GM12878 (cell line): ENCODE measurements at regions not wholly inside any gene's neighbourhood (a gene's known extent, or its start where the extent isn't known, plus 50 kb on each side); places are given as distances from the start of the nearest gene placed in this dataset.
"Not testable (repeated sequence)": the region's sequence is repeated elsewhere in the genome, so short reads cannot be mapped to it uniquely, and the experiment has no call there.

Experiments
- ATAC-seq: fragments of 200-7000 bp; cut with Tn5 transposase; 3 replicates; pipeline ENCODE4 v1.9.1; 2020; ENCODE audit warnings: mild to moderate bottlenecking, moderate library complexity
- BruUV-seq: library from RNA; stranded (reverse); fragments of 400-500 nt; replicated peaks from 2 replicates; lab custom pipeline; 2021; lab: Mats Ljungman, UMichigan
- CTCF ChIA-PET: fragments of 300-600 bp; sonication (Branson Sonifier 250); formaldehyde crosslinking; extraction: SDS; loops from one replicate; lab custom pipeline; 2021; ENCODE audit warnings: inconsistent platforms; lab: Yijun Ruan, JAX
- POLR2A ChIA-PET: fragments of 350-600 bp; formaldehyde crosslinking; extraction: SDS; loops from one replicate; lab custom pipeline; 2021; ENCODE audit warnings: inconsistent platforms; lab: Charles Lee
- RAD21 ChIA-PET: fragments of 300-600 bp; sonication (Branson Sonifier 250); formaldehyde crosslinking; loops from one replicate; lab custom pipeline; 2023; ENCODE audit warnings: antibody characterized with exemption; ENCODE audit not compliant: unreplicated experiment; lab: Charles Lee
- SMC1A ChIA-PET: fragments of 300-600 bp; sonication (Branson Sonifier 250); formaldehyde crosslinking; loops from one replicate; lab custom pipeline; 2023; ENCODE audit not compliant: unreplicated experiment, uncharacterized antibody; lab: Charles Lee
- DNase-seq: peaks from one replicate; pipeline ENCODE4 v3.0.0-alpha.2; 2011; ENCODE audit warnings: low read depth, low spot score
- FAIRE-seq: peaks from 3 replicates; lab custom pipeline; 2011; peaks lifted over from hg19 to GRCh38; lab: Jason Lieb, UNC
- H2AFZ ChIP-seq: 2 replicates; pipeline ENCODE4 v1.6.0; 2011; ENCODE audit warnings: low read depth, low read length, control low read depth; ENCODE audit not compliant: control insufficient read depth
- H3K27ac ChIP-seq: 2 replicates; pipeline ENCODE4 v1.5.1; 2011; ENCODE audit warnings: control low read depth; ENCODE audit not compliant: control insufficient read depth, insufficient read depth
- H3K27me3 ChIP-seq, 2 experiments: replicated peaks in 1 of 2; 2 replicates each; pipeline versions ENCODE4 v1.6.0 to v1.6.1; 2011; ENCODE audit warnings: low read length in 1 of 2; ENCODE audit not compliant: control insufficient read depth in 2 of 2, insufficient read depth in 2 of 2
- H3K36me3 ChIP-seq, 2 experiments: 2 replicates each; pipeline ENCODE4 v1.5.1; 2011; ENCODE audit warnings: low read length in 1 of 2; ENCODE audit not compliant: control insufficient read depth in 2 of 2, insufficient read depth in 2 of 2
- H3K4me1 ChIP-seq: 2 replicates; pipeline ENCODE4 v1.6.1; 2011; ENCODE audit warnings: mild to moderate bottlenecking, low read length, moderate library complexity, mixed read lengths; ENCODE audit not compliant: control insufficient read depth, insufficient read depth
- H3K4me2 ChIP-seq: 2 replicates; pipeline ENCODE4 v1.6.0; 2011; ENCODE audit warnings: control low read depth; ENCODE audit not compliant: control insufficient read depth, insufficient read depth
- H3K4me3 ChIP-seq: fragments of 200-600 bp; sonication (generic); 2 replicates; pipeline ENCODE4 v1.5.1; 2016
- H3K79me2 ChIP-seq: 2 replicates; pipeline ENCODE4 v1.6.0; 2011; ENCODE audit warnings: low read length; ENCODE audit not compliant: control insufficient read depth, insufficient read depth
- H3K9ac ChIP-seq: 2 replicates; pipeline ENCODE4 v1.8.0; 2011; ENCODE audit warnings: low read length, control low read depth, mixed read lengths; ENCODE audit not compliant: control insufficient read depth, insufficient read depth
- H3K9me3 ChIP-seq: replicated peaks from 3 replicates; pipeline ENCODE4 v1.5.1; 2011; ENCODE audit warnings: mild to moderate bottlenecking, low read length; ENCODE audit not compliant: control insufficient read depth, insufficient read depth
- H4K20me1 ChIP-seq: 2 replicates; pipeline ENCODE4 v1.6.0; 2011; ENCODE audit not compliant: control insufficient read depth, insufficient read depth
- ATF3 ChIP-seq: IDR thresholded peaks from 2 replicates; pipeline ENCODE4 v1.6.1; 2011; ENCODE audit warnings: low read depth, mild to moderate bottlenecking, low read length, moderate library complexity, borderline replicate concordance; ENCODE audit errors: extremely low read depth
- BACH1 ChIP-seq: fragments of 450-650 bp; IDR thresholded peaks from 2 replicates; pipeline ENCODE4 v1.6.1; 2017; ENCODE audit warnings: mild to moderate bottlenecking, borderline replicate concordance
- BMI1 ChIP-seq: fragments of 450-650 bp; IDR thresholded peaks from 2 replicates; pipeline ENCODE4 v1.6.1; 2016; ENCODE audit warnings: mild to moderate bottlenecking, moderate library complexity, borderline replicate concordance
- CBX5 ChIP-seq: sonication (generic); IDR thresholded peaks from 2 replicates; pipeline ENCODE4 v1.6.1; 2016; ENCODE audit warnings: low read depth, moderate library complexity, mild to moderate bottlenecking, inconsistent platforms
- CHD1 ChIP-seq: IDR thresholded peaks from 2 replicates; pipeline ENCODE4 v1.6.1; 2012; ENCODE audit warnings: low read depth, low read length, improper control_type of control experiment
- DPF2 ChIP-seq: fragments of 450-650 bp; IDR thresholded peaks from 2 replicates; pipeline ENCODE4 v1.6.1; 2017; ENCODE audit warnings: mild to moderate bottlenecking
- JUNB ChIP-seq: IDR thresholded peaks from 2 replicates; pipeline ENCODE4 v1.6.1; 2016; ENCODE audit warnings: antibody characterized with exemption, mild to moderate bottlenecking
- KLF5 ChIP-seq: fragments of 450-650 bp; IDR thresholded peaks from 2 replicates; pipeline ENCODE4 v1.6.1; 2014; ENCODE audit warnings: mild to moderate bottlenecking; ENCODE audit not compliant: partially characterized antibody
- POU2F2 ChIP-seq: IDR thresholded peaks from 3 replicates; pipeline ENCODE4 v1.6.1; 2011; ENCODE audit warnings: low read depth, mild to moderate bottlenecking, low read length, borderline replicate concordance
- SMAD1 ChIP-seq: fragments of 450-650 bp; IDR thresholded peaks from 2 replicates; pipeline ENCODE4 v1.6.1; 2018; ENCODE audit warnings: mild to moderate bottlenecking, low read depth; ENCODE audit not compliant: partially characterized antibody
- WGBS: methylation state at CpG from one replicate; pipeline ENCODE4 v1.1.6; 2016; ENCODE audit warnings: low lambda C conversion rate; ENCODE audit not compliant: insufficient replicate concordance, insufficient coverage; ENCODE audit errors: missing lambda C conversion rate; 5-methylcytosine and 5-hydroxymethylcytosine counted together
- in situ Hi-C: fragments of 300-500 bp; cut with MboI; formaldehyde crosslinking; loops from 9 replicates; pipeline ENCODE4 v1.14.3; 2018; ENCODE audit warnings: mixed read lengths
- intact Hi-C: fragments of 100-400 bp; cut with micrococcal nuclease; formaldehyde crosslinking; loops from one replicate; pipeline ENCODE4 v1.14.2; 2022; ENCODE audit not compliant: unreplicated experiment
- TF ChIP-seq, protein P1 (sequence below): IDR thresholded peaks from 2 replicates; pipeline ENCODE4 v1.6.1; 2012; ENCODE audit warnings: low read depth, low read length, improper control_type of control experiment

DNA sequence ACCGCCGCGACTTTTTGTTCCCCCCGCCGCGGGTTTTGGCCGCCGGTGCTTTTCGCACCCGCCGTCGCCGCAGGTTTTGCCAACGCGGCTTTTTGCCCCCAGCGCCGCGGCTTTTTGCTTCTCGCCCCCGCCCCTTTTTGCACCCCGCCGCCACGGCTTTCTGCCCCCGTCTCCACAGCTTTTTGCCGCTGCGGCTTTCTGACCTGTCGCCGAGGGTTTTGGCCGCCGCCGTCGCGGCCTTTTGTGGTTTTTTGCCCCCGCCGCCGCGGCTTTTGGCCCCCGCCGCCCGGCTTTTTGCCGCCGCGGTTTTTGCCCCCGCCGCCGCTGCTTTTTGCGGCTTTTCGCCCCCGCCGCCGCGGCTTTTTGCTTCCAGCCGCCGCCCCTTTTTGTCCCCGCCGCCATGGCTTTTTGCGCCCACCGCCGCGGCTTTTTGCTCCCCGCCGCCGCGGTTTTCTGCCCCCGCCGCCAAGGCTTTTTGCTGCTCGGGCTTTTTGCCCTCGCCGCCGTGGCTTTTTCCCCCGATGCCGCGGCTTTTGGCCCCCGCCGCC is 151.1 kb downstream of the KCNJ18 start (continued):
- TF ChIP-seq, protein P1, sequence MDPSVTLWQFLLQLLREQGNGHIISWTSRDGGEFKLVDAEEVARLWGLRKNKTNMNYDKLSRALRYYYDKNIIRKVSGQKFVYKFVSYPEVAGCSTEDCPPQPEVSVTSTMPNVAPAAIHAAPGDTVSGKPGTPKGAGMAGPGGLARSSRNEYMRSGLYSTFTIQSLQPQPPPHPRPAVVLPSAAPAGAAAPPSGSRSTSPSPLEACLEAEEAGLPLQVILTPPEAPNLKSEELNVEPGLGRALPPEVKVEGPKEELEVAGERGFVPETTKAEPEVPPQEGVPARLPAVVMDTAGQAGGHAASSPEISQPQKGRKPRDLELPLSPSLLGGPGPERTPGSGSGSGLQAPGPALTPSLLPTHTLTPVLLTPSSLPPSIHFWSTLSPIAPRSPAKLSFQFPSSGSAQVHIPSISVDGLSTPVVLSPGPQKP = no peak
- no peak for TF ChIP-seq BACH1
- no peak for TF ChIP-seq POU2F2
- no peak for TF ChIP-seq CBX5
- TF ChIP-seq JUNB = no peak
- TF ChIP-seq ATF3 = no peak
- no peak for TF ChIP-seq DPF2
- no peak for TF ChIP-seq BMI1
- no peak for TF ChIP-seq KLF5

DNA sequence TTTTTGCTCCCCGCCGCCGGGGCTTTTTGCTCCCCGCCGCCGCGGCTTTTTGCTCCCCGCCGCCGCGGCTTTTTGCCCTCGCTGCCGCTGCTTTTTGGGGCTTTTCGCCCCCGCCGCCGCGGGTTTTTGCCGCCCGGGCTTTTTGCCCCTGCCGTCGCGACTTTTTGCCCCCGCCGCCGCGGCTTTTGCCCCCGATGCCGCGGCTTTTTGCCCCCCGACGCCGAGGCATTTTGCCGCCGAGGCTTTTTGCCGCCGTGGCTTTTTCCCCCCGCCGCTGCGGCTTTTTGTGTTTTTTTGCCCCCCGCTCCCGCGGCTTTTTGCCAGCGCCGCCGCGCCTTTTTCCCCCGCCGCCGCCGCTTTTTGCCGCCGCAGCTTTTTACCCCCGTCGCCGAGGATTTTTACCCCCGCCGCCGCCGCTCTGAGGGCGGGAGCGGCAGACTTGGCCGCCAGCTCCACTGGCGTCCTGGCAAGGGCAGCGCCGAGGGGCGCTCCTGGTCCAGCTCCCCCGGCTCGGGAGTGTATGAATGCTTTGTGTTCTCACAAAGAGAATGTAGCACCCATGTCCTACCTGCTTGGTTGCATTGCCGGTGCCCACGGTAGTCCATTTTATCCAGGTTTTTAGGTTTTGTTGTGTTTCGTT is 151.7 kb downstream of the KCNJ18 start:
- SMC1A ChIA-PET = no interaction called here
- H4K20me1 ChIP-seq = no peaks in the 10 kb centered on the region
- H3K27me3 ChIP-seq = no peaks in the 10 kb centered on the region
- 76% methylated on average over 20 of the region's 72 CpGs for WGBS
- H3K79me2 ChIP-seq = no peaks in the 10 kb centered on the region
- H3K4me1 ChIP-seq = no peaks in the 10 kb centered on the region
- no peak for TF ChIP-seq CHD1
- no peak for TF ChIP-seq SMAD1
- TF ChIP-seq, all 136 proteins: peak for 0
- no peaks in the 10 kb centered on the region; the same call in 2 of the 3 replicates for H3K9me3 ChIP-seq
- no TSS peak for BruUV-seq
- H3K27ac ChIP-seq = no peak overlapping the region
- ChIA-PET RAD21 (no interaction called here), CTCF (no interaction called here), POLR2A (no interaction called here)
- FAIRE-seq (no peak), DNase-seq (no peak), ATAC-seq (no peak)
- no peak overlapping the region for H3K9ac ChIP-seq
- no peak overlapping the region for H2AFZ ChIP-seq
- intact Hi-C loops (no loop called here), in situ Hi-C loops (loop anchor here (25.0 kb wide), 2 partner anchors 182 to 468 kb away; no protein-coding TSS in a partner anchor)
- no peak overlapping the region for H3K4me2 ChIP-seq
- no peak overlapping the region for H3K4me3 ChIP-seq
- no peaks in the 10 kb centered on the region for H3K36me3 ChIP-seq

- H4K20me1 ChIP-seq, H3K36me3 ChIP-seq, H2AFZ ChIP-seq, H3K4me3 ChIP-seq, H3K27me3 ChIP-seq, BruUV-seq, H3K9me3 ChIP-seq, H3K4me2 ChIP-seq, POLR2A ChIA-PET, H3K9ac ChIP-seq, H3K27ac ChIP-seq, CTCF ChIA-PET, H3K79me2 ChIP-seq, RAD21 ChIA-PET, DNase-seq, intact Hi-C loops, H3K4me1 ChIP-seq, SMC1A ChIA-PET, FAIRE-seq, ATAC-seq: not testable (repeated sequence)
- WGBS = 45% methylated on average over 4 of the region's 4 CpGs
- in situ Hi-C loops = loop anchor here (25.0 kb wide), 2 partner anchors 186 to 464 kb away; no protein-coding TSS in a partner anchor
Measured at GRCh38 chr17:21848510-21848909, 156.2 kb downstream of the KCNJ18 start.
